ENCODE measurements at regions not wholly inside any gene's neighbourhood (a gene's known extent, or its start where the extent isn't known, plus 50 kb on each side); places are given as distances from the start of the nearest gene placed in this dataset.
A peak's percentile ranks its signal among the peaks of the same experiment; 100 is the strongest.
"Not testable (repeated sequence)": the region's sequence is repeated elsewhere in the genome, so short reads cannot be mapped to it uniquely, and the experiment has no call there.

DNA sequence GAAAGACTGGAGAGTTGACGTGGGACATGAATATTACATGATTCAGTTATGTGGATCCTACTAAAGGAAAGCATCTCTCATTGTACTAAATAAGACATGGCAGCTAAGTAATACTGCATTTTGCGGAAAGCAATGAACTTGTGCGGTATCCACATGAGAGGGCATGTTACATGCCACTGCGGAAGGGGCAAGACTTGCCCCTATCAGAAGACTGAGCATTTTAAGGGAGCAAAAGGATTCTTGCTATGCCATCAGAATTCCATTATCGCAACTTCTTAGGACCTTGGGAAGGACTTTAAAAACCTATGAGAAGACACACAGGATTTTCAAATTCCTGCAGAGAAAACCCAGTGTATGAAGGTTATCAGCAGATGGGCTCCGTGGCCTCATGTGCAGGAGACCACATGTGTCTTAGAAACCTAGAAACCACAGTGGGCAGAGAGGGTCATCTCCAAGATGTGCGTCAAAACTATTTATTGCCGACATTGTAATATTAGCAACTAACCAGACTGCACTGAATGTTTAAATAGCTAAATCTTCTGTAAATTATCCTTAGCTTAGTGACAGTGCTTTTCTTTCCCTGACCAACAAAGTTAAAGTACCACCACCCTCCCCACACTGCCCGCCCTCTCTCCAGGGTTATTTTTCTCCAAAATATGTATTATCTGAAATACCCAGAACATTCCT lies 457.7 kb downstream of the ICE1 start:
- no peak overlapping the region for H3K27ac ChIP-seq (ENCODE audit: low read depth in 1 of 2, low read length in 2 of 2)
- no peaks in the 10 kb centered on the region for H3K27me3 ChIP-seq (ENCODE audit: control insufficient read depth in 1 of 2, insufficient read depth in 2 of 2, low read length in 1 of 2)
- WGBS, 2 donors, result 92 to 94% methylated on average over 9 of the region's 9 CpGs
- DNase-seq, result no peak
- H3K4me1 ChIP-seq (ENCODE audit: control insufficient read depth in 1 of 2, insufficient read depth in 2 of 2, low read length in 2 of 2), result no peaks in the 10 kb centered on the region
- H3K36me3 ChIP-seq (ENCODE audit: control insufficient read depth in 1 of 2, insufficient read depth in 2 of 2, low read length in 1 of 2), result no peaks in the 10 kb centered on the region
- ATAC-seq (ENCODE audit: low FRiP score), result no peak
- H3K9me3 ChIP-seq (ENCODE audit: control insufficient read depth, low read length), result peaks cover 1% of the 10 kb centered on the region
- no peak overlapping the region for H3K4me3 ChIP-seq (ENCODE audit: low read length in 2 of 2)
- intact Hi-C loops (cut with DNase I), result loop anchor here in 1 of 2 donors (10.0 kb wide), 1 partner anchor 385 kb away; no protein-coding TSS in a partner anchor

DNA sequence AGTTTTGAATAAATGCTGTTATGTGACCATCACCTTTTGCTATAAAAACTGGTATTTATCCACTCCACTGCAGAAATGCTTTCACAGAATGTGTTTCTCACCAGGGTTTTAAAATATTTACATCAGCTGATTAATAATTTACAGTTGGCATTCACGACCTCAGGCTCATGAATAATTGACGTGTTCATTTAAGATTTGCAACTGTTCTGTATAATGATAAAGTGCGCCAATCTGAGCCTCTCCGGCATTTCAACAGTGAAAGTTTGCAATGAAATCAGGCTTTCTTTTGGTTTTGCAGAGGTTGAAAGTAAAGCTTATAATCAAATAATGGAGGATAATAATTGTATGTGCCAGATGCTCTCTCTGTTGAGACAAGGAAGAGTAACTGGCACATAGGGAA lies 434.9 kb downstream of the ICE1 start:
- no peak for DNase-seq
- H3K9me3 ChIP-seq (ENCODE audit: control insufficient read depth, low read length), result no peaks in the 10 kb centered on the region
- H3K4me1 ChIP-seq (ENCODE audit: control insufficient read depth in 1 of 2, insufficient read depth in 2 of 2, low read length in 2 of 2), result no peaks in the 10 kb centered on the region
- no peaks in the 10 kb centered on the region for H3K36me3 ChIP-seq (ENCODE audit: control insufficient read depth in 1 of 2, insufficient read depth in 2 of 2, low read length in 1 of 2)
- no peak overlapping the region for H3K4me3 ChIP-seq (ENCODE audit: low read length in 2 of 2)
- intact Hi-C loops (cut with DNase I), result no loop called here
- no peak overlapping the region for H3K27ac ChIP-seq (ENCODE audit: low read depth in 1 of 2, low read length in 2 of 2)
- WGBS, 2 donors, result 72 to 80% methylated on average over 4 of the region's 4 CpGs
- ATAC-seq (ENCODE audit: low FRiP score), result no peak
- H3K27me3 ChIP-seq (ENCODE audit: control insufficient read depth in 1 of 2, insufficient read depth in 2 of 2, low read length in 1 of 2), result peaks cover 0 to 2% of the 10 kb centered on the region in 2 donors

DNA sequence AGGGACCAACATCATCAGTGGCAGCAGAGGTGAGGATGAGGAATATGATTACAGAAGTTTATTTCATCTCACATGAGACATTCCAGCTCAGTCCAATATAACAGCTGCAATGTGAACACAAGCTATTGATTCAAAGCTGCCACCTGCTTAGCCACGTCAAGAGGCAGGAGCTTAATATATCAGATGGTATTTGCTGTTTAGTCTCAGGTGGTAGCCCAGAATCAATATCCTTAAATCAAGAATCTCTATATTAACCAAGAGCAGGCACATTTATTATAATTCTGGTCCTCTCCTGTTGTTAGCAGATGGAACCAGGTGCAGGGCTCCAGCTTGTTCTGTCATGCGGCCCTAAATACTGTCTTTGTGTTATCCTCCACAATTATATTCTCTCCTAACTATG lies 431.6 kb downstream of the ICE1 start:
- no peak for DNase-seq
- Histone ChIP-seq H3K4me3 (ENCODE audit: low read length in 2 of 2) (no peak overlapping the region), H3K4me1 (ENCODE audit: control insufficient read depth in 1 of 2, insufficient read depth in 2 of 2, low read length in 2 of 2) (no peaks in the 10 kb centered on the region), H3K9me3 (ENCODE audit: control insufficient read depth, low read length) (no peaks in the 10 kb centered on the region), H3K27ac (ENCODE audit: low read depth in 1 of 2, low read length in 2 of 2) (no peak overlapping the region), H3K27me3 (ENCODE audit: control insufficient read depth in 1 of 2, insufficient read depth in 2 of 2, low read length in 1 of 2) (peaks cover 0 to 2% of the 10 kb centered on the region in 2 donors), H3K36me3 (ENCODE audit: control insufficient read depth in 1 of 2, insufficient read depth in 2 of 2, low read length in 1 of 2) (no peaks in the 10 kb centered on the region)
- ATAC-seq (ENCODE audit: low FRiP score), result no peak
- WGBS, 2 donors, result 90 to 93% methylated on average over 2 of the region's 2 CpGs
- intact Hi-C loops (cut with DNase I), result no loop called here

DNA sequence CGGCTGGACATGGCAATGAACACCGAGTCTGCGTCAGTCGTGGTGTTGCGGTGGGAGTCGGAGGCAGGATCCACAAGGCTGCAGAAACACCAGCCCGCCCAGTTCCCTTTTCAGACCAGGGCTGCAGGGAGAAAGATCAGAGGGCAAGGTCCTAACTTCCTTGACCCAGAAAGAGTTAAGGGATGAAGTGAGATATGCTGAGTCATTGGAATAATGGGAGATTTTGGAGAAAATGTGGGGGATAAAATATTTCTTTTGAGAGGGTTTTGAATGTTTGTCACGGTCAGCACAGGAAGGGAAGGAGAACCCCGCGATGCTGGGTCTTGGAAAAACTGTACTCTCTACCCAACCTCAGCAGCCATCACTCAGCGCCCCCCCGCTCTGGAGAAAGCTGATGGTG lies 416.0 kb downstream of the ICE1 start:
- Histone ChIP-seq H3K27ac (ENCODE audit: low read depth in 1 of 2, low read length in 2 of 2) (no peak overlapping the region), H3K27me3 (ENCODE audit: control insufficient read depth in 1 of 2, insufficient read depth in 2 of 2, low read length in 1 of 2) (no peaks in the 10 kb centered on the region), H3K36me3 (ENCODE audit: control insufficient read depth in 1 of 2, insufficient read depth in 2 of 2, low read length in 1 of 2) (no peaks in the 10 kb centered on the region), H3K4me3 (ENCODE audit: low read length in 2 of 2) (no peak overlapping the region), H3K9me3 (ENCODE audit: control insufficient read depth, low read length) (peaks cover 1% of the 10 kb centered on the region), H3K4me1 (ENCODE audit: control insufficient read depth in 1 of 2, insufficient read depth in 2 of 2, low read length in 2 of 2) (no peaks in the 10 kb centered on the region)
- WGBS, 2 donors, result 74 to 80% methylated on average over 12 of the region's 12 CpGs
- no peak for DNase-seq
- no peak for ATAC-seq (ENCODE audit: low FRiP score)
- intact Hi-C loops (cut with DNase I), result no loop called here

DNA sequence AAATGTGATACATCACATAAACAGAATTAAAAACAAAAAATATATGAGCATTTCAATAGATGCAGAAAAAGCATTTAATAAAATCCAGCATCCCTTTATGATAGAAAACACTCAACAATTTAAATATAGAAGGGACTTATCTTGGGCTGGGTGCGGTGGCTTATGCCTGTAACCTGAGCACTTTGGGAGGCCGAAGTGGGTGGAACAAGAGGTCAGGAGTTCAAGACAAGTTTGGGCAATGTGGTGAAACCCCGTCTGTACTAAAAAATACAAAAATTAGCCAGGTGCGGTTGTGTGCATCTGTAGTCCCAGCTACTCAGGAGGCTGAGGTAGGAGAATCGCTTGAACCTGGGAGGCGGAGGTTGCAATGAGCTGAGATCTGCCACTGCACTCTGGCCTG lies 409.1 kb downstream of the ICE1 start:
- H3K27ac ChIP-seq (ENCODE audit: low read depth in 1 of 2, low read length in 2 of 2); ATAC-seq (ENCODE audit: low FRiP score); intact Hi-C loops (cut with DNase I); H3K36me3 ChIP-seq (ENCODE audit: control insufficient read depth in 1 of 2, insufficient read depth in 2 of 2, low read length in 1 of 2); H3K4me3 ChIP-seq (ENCODE audit: low read length in 2 of 2); H3K9me3 ChIP-seq (ENCODE audit: control insufficient read depth, low read length); DNase-seq; H3K4me1 ChIP-seq (ENCODE audit: control insufficient read depth in 1 of 2, insufficient read depth in 2 of 2, low read length in 2 of 2); H3K27me3 ChIP-seq (ENCODE audit: control insufficient read depth in 1 of 2, insufficient read depth in 2 of 2, low read length in 1 of 2): not testable (repeated sequence)
- 89 to 90% methylated on average over 6 of the region's 6 CpGs for WGBS, 2 donors

DNA sequence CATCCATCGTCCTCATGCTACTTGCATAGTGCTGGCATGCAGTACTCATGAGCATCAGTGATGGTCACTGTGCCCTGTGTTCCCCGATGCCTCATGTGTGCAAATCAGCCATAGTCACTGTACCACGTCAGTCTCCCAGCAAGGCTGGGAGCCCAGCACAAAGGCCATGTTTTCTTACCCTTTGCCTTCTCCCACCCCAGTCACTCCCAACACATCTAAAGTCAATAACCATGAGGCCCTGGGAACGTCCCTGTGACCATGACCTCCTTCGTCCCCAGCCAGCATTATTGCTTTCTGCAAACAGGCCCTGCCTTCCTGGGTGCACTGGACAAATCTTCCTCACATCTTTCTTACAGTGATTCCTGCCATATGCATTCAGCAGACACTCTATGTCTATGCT lies 406.1 kb downstream of the ICE1 start:
- no peak for DNase-seq
- no peaks in the 10 kb centered on the region for H3K9me3 ChIP-seq (ENCODE audit: control insufficient read depth, low read length)
- no peak overlapping the region for H3K27ac ChIP-seq (ENCODE audit: low read depth in 1 of 2, low read length in 2 of 2)
- H3K27me3 ChIP-seq (ENCODE audit: control insufficient read depth in 1 of 2, insufficient read depth in 2 of 2, low read length in 1 of 2), result no peaks in the 10 kb centered on the region
- peak; percentile 7 for ATAC-seq (ENCODE audit: low FRiP score)
- intact Hi-C loops (cut with DNase I), result no loop called here
- 88 to 96% methylated on average over 5 of the region's 5 CpGs for WGBS, 2 donors
- H3K4me3 ChIP-seq (ENCODE audit: low read length in 2 of 2), result no peak overlapping the region
- H3K4me1 ChIP-seq (ENCODE audit: control insufficient read depth in 1 of 2, insufficient read depth in 2 of 2, low read length in 2 of 2), result no peaks in the 10 kb centered on the region
- H3K36me3 ChIP-seq (ENCODE audit: control insufficient read depth in 1 of 2, insufficient read depth in 2 of 2, low read length in 1 of 2), result no peaks in the 10 kb centered on the region

DNA sequence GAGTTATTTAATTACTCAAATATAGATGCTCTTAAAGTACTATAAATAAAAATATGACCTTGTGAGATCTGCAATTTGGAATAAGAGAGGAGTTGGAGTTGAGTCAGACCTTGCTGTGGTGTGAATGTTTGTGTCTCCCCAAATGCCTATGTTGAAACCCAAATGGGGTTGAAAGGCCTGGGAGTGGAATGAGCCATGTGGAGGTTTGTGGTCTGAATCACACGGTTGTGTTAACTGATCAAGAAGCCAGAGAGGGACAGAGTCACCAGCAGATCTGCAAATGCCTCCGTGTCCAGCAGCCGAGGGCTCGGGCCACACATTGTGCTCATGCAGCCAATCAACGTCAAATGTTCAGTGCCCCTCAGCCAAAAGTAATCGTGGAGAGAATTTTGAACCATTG lies 404.4 kb downstream of the ICE1 start:
- no peaks in the 10 kb centered on the region for H3K36me3 ChIP-seq (ENCODE audit: control insufficient read depth in 1 of 2, insufficient read depth in 2 of 2, low read length in 1 of 2)
- H3K9me3 ChIP-seq (ENCODE audit: control insufficient read depth, low read length), result no peaks in the 10 kb centered on the region
- no peak for DNase-seq
- intact Hi-C loops (cut with DNase I), result no loop called here
- H3K4me1 ChIP-seq (ENCODE audit: control insufficient read depth in 1 of 2, insufficient read depth in 2 of 2, low read length in 2 of 2), result no peaks in the 10 kb centered on the region
- H3K4me3 ChIP-seq (ENCODE audit: low read length in 2 of 2), result no peak overlapping the region
- H3K27ac ChIP-seq (ENCODE audit: low read depth in 1 of 2, low read length in 2 of 2), result no peak overlapping the region
- 70 to 74% methylated on average over 6 of the region's 6 CpGs for WGBS, 2 donors
- H3K27me3 ChIP-seq (ENCODE audit: control insufficient read depth in 1 of 2, insufficient read depth in 2 of 2, low read length in 1 of 2), result no peaks in the 10 kb centered on the region
- ATAC-seq (ENCODE audit: low FRiP score), result no peak

DNA sequence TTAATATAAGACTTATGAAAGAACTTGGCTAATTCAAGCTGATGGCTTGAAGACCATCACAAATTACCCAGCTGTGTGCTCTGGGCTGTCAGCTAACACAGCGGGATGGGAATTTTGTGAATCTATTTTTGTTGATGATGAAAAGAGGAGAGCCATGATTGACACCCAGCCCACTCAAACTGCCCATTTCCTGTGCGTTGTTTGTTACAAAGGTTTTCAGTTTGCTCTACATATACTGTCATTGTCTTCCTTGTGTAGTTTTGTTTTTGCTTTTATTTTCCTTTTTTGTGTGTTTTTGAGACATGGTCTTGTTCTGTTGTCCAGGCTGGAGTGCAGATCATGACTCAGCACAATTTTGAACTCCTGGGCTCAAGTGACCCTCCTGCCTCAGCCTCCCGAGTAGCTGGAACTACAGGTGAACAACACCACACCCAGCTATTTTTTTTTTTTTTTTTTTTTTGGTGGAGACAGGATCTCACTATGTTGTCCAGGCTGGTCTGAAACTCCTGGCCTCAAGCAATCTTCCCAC lies 400.3 kb downstream of the ICE1 start:
- Histone ChIP-seq H3K27ac (ENCODE audit: low read depth in 1 of 2, low read length in 2 of 2) (no peak overlapping the region), H3K4me1 (ENCODE audit: control insufficient read depth in 1 of 2, insufficient read depth in 2 of 2, low read length in 2 of 2) (no peaks in the 10 kb centered on the region), H3K9me3 (ENCODE audit: control insufficient read depth, low read length) (peaks cover 1% of the 10 kb centered on the region), H3K27me3 (ENCODE audit: control insufficient read depth in 1 of 2, insufficient read depth in 2 of 2, low read length in 1 of 2) (no peaks in the 10 kb centered on the region), H3K4me3 (ENCODE audit: low read length in 2 of 2) (no peak overlapping the region), H3K36me3 (ENCODE audit: control insufficient read depth in 1 of 2, insufficient read depth in 2 of 2, low read length in 1 of 2) (no peaks in the 10 kb centered on the region)
- 87 to 89% methylated on average over 3 of the region's 3 CpGs for WGBS, 2 donors
- DNase-seq (no peak), ATAC-seq (ENCODE audit: low FRiP score) (no peak)
- intact Hi-C loops (cut with DNase I), result no loop called here

DNA sequence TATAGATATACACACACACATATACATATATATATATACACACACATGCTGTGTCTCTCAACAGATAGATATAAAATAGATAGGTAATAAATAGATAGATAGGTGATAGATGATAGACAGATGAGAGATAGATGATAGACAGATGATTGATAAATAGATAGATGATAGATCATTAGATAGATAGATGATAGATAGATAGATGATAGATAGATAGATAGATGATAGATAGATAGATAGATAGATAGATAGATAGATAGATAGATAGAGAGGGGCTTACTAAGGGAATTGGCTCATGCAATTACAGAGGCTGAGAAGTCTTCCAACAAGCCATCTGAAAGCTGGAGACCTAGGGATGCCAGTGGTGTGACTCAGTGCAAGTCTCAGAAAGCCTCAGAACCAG lies 394.5 kb downstream of the ICE1 start:
- peaks cover 1% of the 10 kb centered on the region for H3K9me3 ChIP-seq (ENCODE audit: control insufficient read depth, low read length)
- intact Hi-C loops (cut with DNase I), result no loop called here
- no peaks in the 10 kb centered on the region for H3K27me3 ChIP-seq (ENCODE audit: control insufficient read depth in 1 of 2, insufficient read depth in 2 of 2, low read length in 1 of 2)
- H3K27ac ChIP-seq (ENCODE audit: low read depth in 1 of 2, low read length in 2 of 2), result no peak overlapping the region
- no peak for DNase-seq
- ATAC-seq (ENCODE audit: low FRiP score), result no peak
- H3K36me3 ChIP-seq (ENCODE audit: control insufficient read depth in 1 of 2, insufficient read depth in 2 of 2, low read length in 1 of 2), result no peaks in the 10 kb centered on the region
- H3K4me1 ChIP-seq (ENCODE audit: control insufficient read depth in 1 of 2, insufficient read depth in 2 of 2, low read length in 2 of 2), result no peaks in the 10 kb centered on the region
- no peak overlapping the region for H3K4me3 ChIP-seq (ENCODE audit: low read length in 2 of 2)

All from aorta (tissue), 5 donors.